ENCODE measurements at regions not wholly inside any gene's neighbourhood (a gene's known extent, or its start where the extent isn't known, plus 50 kb on each side); places are given as distances from the start of the nearest gene placed in this dataset.

- no peak for TF ChIP-seq CTCF (IDR thresholded peaks at IDR 0.05; ENCODE audit: extremely low read depth, missing control alignments)
- no peak for DNase-seq (ENCODE audit: low spot score)
These were observed 169.4 kb downstream of the DDX1 start for GRCh38 chr2:15761056-15761455.

GRCh38 chr2:15761910-15762309 lies 170.2 kb downstream of the DDX1 start:
- no peak for DNase-seq (ENCODE audit: low spot score)
- no peak for TF ChIP-seq CTCF (IDR thresholded peaks at IDR 0.05; ENCODE audit: extremely low read depth, missing control alignments)

GRCh38 chr2:15762449-15762848 lies 170.8 kb downstream of the DDX1 start:
- no peak for DNase-seq (ENCODE audit: low spot score)
- no peak for TF ChIP-seq CTCF (IDR thresholded peaks at IDR 0.05; ENCODE audit: extremely low read depth, missing control alignments)

- no peak for TF ChIP-seq CTCF (IDR thresholded peaks at IDR 0.05; ENCODE audit: extremely low read depth, missing control alignments)
- no peak for DNase-seq (ENCODE audit: low spot score)
These were observed 171.6 kb downstream of the DDX1 start for GRCh38 chr2:15763106-15763821.

GRCh38 chr2:15763822-15764682 lies 172.4 kb downstream of the DDX1 start:
- TF ChIP-seq CTCF (IDR thresholded peaks at IDR 0.05; ENCODE audit: extremely low read depth, missing control alignments): no peak
- no peak for DNase-seq (ENCODE audit: low spot score)

GRCh38 chr2:15764683-15765011 lies 173.0 kb downstream of the DDX1 start:
- no peak for DNase-seq (ENCODE audit: low spot score)
- TF ChIP-seq CTCF (IDR thresholded peaks at IDR 0.05; ENCODE audit: extremely low read depth, missing control alignments): no peak

- no peak for DNase-seq (ENCODE audit: low spot score)
- no peak for TF ChIP-seq CTCF (IDR thresholded peaks at IDR 0.05; ENCODE audit: extremely low read depth, missing control alignments)
These were observed 173.5 kb downstream of the DDX1 start for GRCh38 chr2:15765211-15765610.
